ENCODE measurements at regions not wholly inside any gene's neighbourhood (a gene's known extent, or its start where the extent isn't known, plus 50 kb on each side); places are given as distances from the start of the nearest gene placed in this dataset.

GRCh38 chr5:10921160-10921559 lies 160.1 kb upstream of the DAP start:
- Histone ChIP-seq H2BK5ac (ENCODE audit: low read depth, low read length, poor library complexity, severe bottlenecking) (no peak overlapping the region), H3K14ac (ENCODE audit: low read length in 2 of 2) (no peak overlapping the region), H3K4ac (ENCODE audit: low read depth in 1 of 2, low read length in 2 of 2) (no peak overlapping the region), H3K23ac (ENCODE audit: low read length in 2 of 2) (no peak overlapping the region), H4K8ac (ENCODE audit: low read length) (no peak overlapping the region), H4K91ac (ENCODE audit: low read length) (no peak overlapping the region), H2BK15ac (ENCODE audit: low read depth, poor library complexity, severe bottlenecking) (no peak overlapping the region), H2BK12ac (ENCODE audit: low read length in 2 of 2) (no peak overlapping the region), H3K9ac (ENCODE audit: low read length) (no peak overlapping the region), H2AFZ (ENCODE audit: low read depth, low read length) (no peak overlapping the region), H3K9me3 (ENCODE audit: control insufficient read depth, low read length) (no peaks in the 10 kb centered on the region), H2AK5ac (ENCODE audit: low read length, severe bottlenecking) (no peak overlapping the region), H2BK120ac (ENCODE audit: low read depth, low read length) (no peak overlapping the region), H3K4me2 (ENCODE audit: low read length, poor library complexity, severe bottlenecking) (no peak overlapping the region), H3K4me1 (ENCODE audit: control insufficient read depth, insufficient read depth, low read depth, low read length) (no peaks in the 10 kb centered on the region), H3K4me3 (ENCODE audit: insufficient read depth in 1 of 2, low read depth in 1 of 2, low read length in 2 of 2) (no peak overlapping the region), H3K36me3 (ENCODE audit: control insufficient read depth in 1 of 2, insufficient read depth in 2 of 2, low read depth in 1 of 2, low read length in 2 of 2) (no peaks in the 10 kb centered on the region), H3K18ac (ENCODE audit: low read depth in 1 of 2, low read length in 2 of 2) (no peak overlapping the region), H3K79me1 (replicated peaks; ENCODE audit: low read length, poor library complexity, severe bottlenecking) (no peaks in the 10 kb centered on the region), H3K27me3 (ENCODE audit: control insufficient read depth in 1 of 2, insufficient read depth in 1 of 2, low read length in 2 of 2) (peaks cover 16 to 30% of the 10 kb centered on the region in 2 experiments), H3K27ac (ENCODE audit: low read length, poor library complexity, severe bottlenecking) (no peak overlapping the region)
- no peak for DNase-seq
- 100% methylated on average over 3 of the region's 3 CpGs for WGBS

GRCh38 chr5:10920400-10920799 lies 159.4 kb upstream of the DAP start:
- no peak overlapping the region for H3K4ac ChIP-seq (ENCODE audit: low read depth in 1 of 2, low read length in 2 of 2)
- no peak overlapping the region for H4K8ac ChIP-seq (ENCODE audit: low read length)
- no peak overlapping the region for H3K14ac ChIP-seq (ENCODE audit: low read length in 2 of 2)
- no peak overlapping the region for H2AFZ ChIP-seq (ENCODE audit: low read depth, low read length)
- no peak overlapping the region for H4K91ac ChIP-seq (ENCODE audit: low read length)
- no peak overlapping the region for H3K4me2 ChIP-seq (ENCODE audit: low read length, poor library complexity, severe bottlenecking)
- H3K27me3 ChIP-seq (ENCODE audit: control insufficient read depth in 1 of 2, insufficient read depth in 1 of 2, low read length in 2 of 2) = peaks cover 16 to 30% of the 10 kb centered on the region in 2 experiments
- H3K4me3 ChIP-seq (ENCODE audit: insufficient read depth in 1 of 2, low read depth in 1 of 2, low read length in 2 of 2) = no peak overlapping the region
- H2BK5ac ChIP-seq (ENCODE audit: low read depth, low read length, poor library complexity, severe bottlenecking) = no peak overlapping the region
- H3K27ac ChIP-seq (ENCODE audit: low read length, poor library complexity, severe bottlenecking) = no peak overlapping the region
- H3K23ac ChIP-seq (ENCODE audit: low read length in 2 of 2) = no peak overlapping the region
- no peak overlapping the region for H2BK120ac ChIP-seq (ENCODE audit: low read depth, low read length)
- no peaks in the 10 kb centered on the region for H3K36me3 ChIP-seq (ENCODE audit: control insufficient read depth in 1 of 2, insufficient read depth in 2 of 2, low read depth in 1 of 2, low read length in 2 of 2)
- H3K79me1 ChIP-seq (replicated peaks; ENCODE audit: low read length, poor library complexity, severe bottlenecking) = no peaks in the 10 kb centered on the region
- no peak overlapping the region for H3K18ac ChIP-seq (ENCODE audit: low read depth in 1 of 2, low read length in 2 of 2)
- no peak overlapping the region for H2BK15ac ChIP-seq (ENCODE audit: low read depth, poor library complexity, severe bottlenecking)
- H2AK5ac ChIP-seq (ENCODE audit: low read length, severe bottlenecking) = no peak overlapping the region
- WGBS = 92% methylated on average over 1 of the region's 2 CpGs
- H3K9ac ChIP-seq (ENCODE audit: low read length) = no peak overlapping the region
- no peak overlapping the region for H2BK12ac ChIP-seq (ENCODE audit: low read length in 2 of 2)
- H3K9me3 ChIP-seq (ENCODE audit: control insufficient read depth, low read length) = no peaks in the 10 kb centered on the region
- no peaks in the 10 kb centered on the region for H3K4me1 ChIP-seq (ENCODE audit: control insufficient read depth, insufficient read depth, low read depth, low read length)
- no peak for DNase-seq

GRCh38 chr5:10914741-10915480 lies 153.9 kb upstream of the DAP start:
- Histone ChIP-seq H3K9me3 (ENCODE audit: control insufficient read depth, low read length) (no peaks in the 10 kb centered on the region), H3K4me2 (ENCODE audit: low read length, poor library complexity, severe bottlenecking) (no peak overlapping the region), H4K8ac (ENCODE audit: low read length) (no peak overlapping the region), H3K9ac (ENCODE audit: low read length) (no peak overlapping the region), H2BK15ac (ENCODE audit: low read depth, poor library complexity, severe bottlenecking) (no peak overlapping the region), H3K27me3 (ENCODE audit: control insufficient read depth in 1 of 2, insufficient read depth in 1 of 2, low read length in 2 of 2) (peaks cover 0 to 8% of the 10 kb centered on the region in 2 experiments), H3K4me1 (ENCODE audit: control insufficient read depth, insufficient read depth, low read depth, low read length) (no peaks in the 10 kb centered on the region), H3K18ac (ENCODE audit: low read depth in 1 of 2, low read length in 2 of 2) (no peak overlapping the region), H2AK5ac (ENCODE audit: low read length, severe bottlenecking) (no peak overlapping the region), H2BK5ac (ENCODE audit: low read depth, low read length, poor library complexity, severe bottlenecking) (no peak overlapping the region), H4K91ac (ENCODE audit: low read length) (no peak overlapping the region), H2BK120ac (ENCODE audit: low read depth, low read length) (no peak overlapping the region), H3K79me1 (replicated peaks; ENCODE audit: low read length, poor library complexity, severe bottlenecking) (no peaks in the 10 kb centered on the region), H2BK12ac (ENCODE audit: low read length in 2 of 2) (no peak overlapping the region), H3K23ac (ENCODE audit: low read length in 2 of 2) (no peak overlapping the region), H3K36me3 (ENCODE audit: control insufficient read depth in 1 of 2, insufficient read depth in 2 of 2, low read depth in 1 of 2, low read length in 2 of 2) (no peaks in the 10 kb centered on the region), H3K4ac (ENCODE audit: low read depth in 1 of 2, low read length in 2 of 2) (no peak overlapping the region), H3K27ac (ENCODE audit: low read length, poor library complexity, severe bottlenecking) (no peak overlapping the region), H3K4me3 (ENCODE audit: insufficient read depth in 1 of 2, low read depth in 1 of 2, low read length in 2 of 2) (no peak overlapping the region), H2AFZ (ENCODE audit: low read depth, low read length) (no peak overlapping the region), H3K14ac (ENCODE audit: low read length in 2 of 2) (no peak overlapping the region)
- DNase-seq = no peak
- WGBS = 91% methylated on average over 8 of the region's 9 CpGs

GRCh38 chr5:10913841-10914240 lies 152.8 kb upstream of the DAP start:
- Histone ChIP-seq H3K4ac (ENCODE audit: low read depth in 1 of 2, low read length in 2 of 2) (no peak overlapping the region), H3K23ac (ENCODE audit: low read length in 2 of 2) (no peak overlapping the region), H2AK5ac (ENCODE audit: low read length, severe bottlenecking) (no peak overlapping the region), H3K14ac (ENCODE audit: low read length in 2 of 2) (no peak overlapping the region), H2BK15ac (ENCODE audit: low read depth, poor library complexity, severe bottlenecking) (no peak overlapping the region), H4K8ac (ENCODE audit: low read length) (no peak overlapping the region), H2BK120ac (ENCODE audit: low read depth, low read length) (no peak overlapping the region), H2AFZ (ENCODE audit: low read depth, low read length) (no peak overlapping the region), H4K91ac (ENCODE audit: low read length) (no peak overlapping the region), H3K9me3 (ENCODE audit: control insufficient read depth, low read length) (no peaks in the 10 kb centered on the region), H2BK5ac (ENCODE audit: low read depth, low read length, poor library complexity, severe bottlenecking) (no peak overlapping the region), H3K27ac (ENCODE audit: low read length, poor library complexity, severe bottlenecking) (no peak overlapping the region), H3K27me3 (ENCODE audit: control insufficient read depth in 1 of 2, insufficient read depth in 1 of 2, low read length in 2 of 2) (no peaks in the 10 kb centered on the region), H3K9ac (ENCODE audit: low read length) (peak overlapping the region; percentile 49), H3K79me1 (replicated peaks; ENCODE audit: low read length, poor library complexity, severe bottlenecking) (no peaks in the 10 kb centered on the region), H3K4me2 (ENCODE audit: low read length, poor library complexity, severe bottlenecking) (no peak overlapping the region), H2BK12ac (ENCODE audit: low read length in 2 of 2) (no peak overlapping the region), H3K36me3 (ENCODE audit: control insufficient read depth in 1 of 2, insufficient read depth in 2 of 2, low read depth in 1 of 2, low read length in 2 of 2) (no peaks in the 10 kb centered on the region), H3K4me3 (ENCODE audit: insufficient read depth in 1 of 2, low read depth in 1 of 2, low read length in 2 of 2) (no peak overlapping the region), H3K18ac (ENCODE audit: low read depth in 1 of 2, low read length in 2 of 2) (no peak overlapping the region), H3K4me1 (ENCODE audit: control insufficient read depth, insufficient read depth, low read depth, low read length) (no peaks in the 10 kb centered on the region)
- 14% methylated on average over 5 of the region's 5 CpGs for WGBS
- DNase-seq = peak; percentile 77

Measured in mesenchymal stem cell (in vitro differentiated cells and primary cell).